ENCODE measurements at regions not wholly inside any gene's neighbourhood (a gene's known extent, or its start where the extent isn't known, plus 50 kb on each side); places are given as distances from the start of the nearest gene placed in this dataset.

DNA sequence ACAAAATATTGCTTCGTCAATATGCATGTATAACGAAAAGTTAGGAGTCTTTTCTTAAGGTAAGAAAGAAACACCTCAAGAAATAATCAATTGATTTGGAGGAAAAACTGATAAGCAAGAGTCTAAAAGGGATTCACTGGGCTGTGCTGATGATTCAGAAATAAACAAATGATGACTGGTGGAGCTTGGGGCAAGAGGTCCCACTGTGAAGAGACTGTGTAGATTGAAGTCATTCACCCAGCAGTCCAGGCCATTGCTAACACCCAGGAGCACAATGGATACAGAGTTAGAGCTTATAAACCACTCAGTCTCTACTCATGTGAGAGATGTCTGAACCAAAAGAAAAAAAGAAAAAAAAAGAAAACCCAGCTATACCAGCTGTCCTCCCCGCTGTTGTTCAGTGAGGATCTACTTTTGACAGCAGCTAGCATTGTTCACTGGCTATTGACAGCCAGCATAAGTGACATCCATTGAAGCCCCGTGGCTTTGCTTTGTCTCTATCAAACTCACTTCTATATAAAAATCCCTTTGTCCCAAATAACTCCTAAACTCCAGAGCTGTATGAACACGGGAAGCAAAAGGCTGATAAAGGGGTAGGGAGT, 255.5 kb downstream of the KCTD12 start:
- TF ChIP-seq LEF1 (IDR thresholded peaks at IDR 0.05; ENCODE audit: borderline replicate concordance) (no peak), NFRKB (IDR thresholded peaks at IDR 0.05) (no peak), ELF4 (IDR thresholded peaks at IDR 0.05) (no peak), TARDBP (IDR thresholded peaks at IDR 0.05) (no peak), L3MBTL2 (conservative IDR thresholded peaks at IDR 0.05) (no peak), BHLHE40 (IDR thresholded peaks at IDR 0.05; ENCODE audit: borderline replicate concordance) (no peak), SP1 (IDR thresholded peaks at IDR 0.05) (no peak), ZNF384 (IDR thresholded peaks at IDR 0.05) (no peak)

Data from HEK293T (cell line).